ENCODE measurements at regions not wholly inside any gene's neighbourhood (a gene's known extent, or its start where the extent isn't known, plus 50 kb on each side); places are given as distances from the start of the nearest gene placed in this dataset.
"Not testable (repeated sequence)": the region's sequence is repeated elsewhere in the genome, so short reads cannot be mapped to it uniquely, and the experiment has no call there.

GRCh38 chr10:3917392-3917791 is 132.4 kb upstream of the KLF6 start:
- in situ Hi-C loops (cut with HindIII; ENCODE audit: low sequenced_read_pairs) = not testable (repeated sequence)

- in situ Hi-C loops (cut with HindIII; ENCODE audit: low sequenced_read_pairs) = no loop called here
Measured at GRCh38 chr10:3914733-3915132, 129.7 kb upstream of the KLF6 start.

- in situ Hi-C loops (cut with HindIII; ENCODE audit: low sequenced_read_pairs) = no loop called here
Measured at GRCh38 chr10:3911713-3912442, 126.9 kb upstream of the KLF6 start.

GRCh38 chr10:3911241-3911640 is 126.2 kb upstream of the KLF6 start:
- in situ Hi-C loops (cut with HindIII; ENCODE audit: low sequenced_read_pairs) = no loop called here

GRCh38 chr10:3909339-3909738 is 124.3 kb upstream of the KLF6 start:
- in situ Hi-C loops (cut with HindIII; ENCODE audit: low sequenced_read_pairs) = no loop called here

- in situ Hi-C loops (cut with HindIII; ENCODE audit: low sequenced_read_pairs) = no loop called here
Measured at GRCh38 chr10:3908183-3908582, 123.2 kb upstream of the KLF6 start.

GRCh38 chr10:3907514-3907913 is 122.5 kb upstream of the KLF6 start:
- in situ Hi-C loops (cut with HindIII; ENCODE audit: low sequenced_read_pairs) = no loop called here

GRCh38 chr10:3906511-3907111 is 121.6 kb upstream of the KLF6 start:
- in situ Hi-C loops (cut with HindIII; ENCODE audit: low sequenced_read_pairs) = no loop called here

GRCh38 chr10:3904419-3904960 is 119.5 kb upstream of the KLF6 start:
- in situ Hi-C loops (cut with HindIII; ENCODE audit: low sequenced_read_pairs) = no loop called here

- in situ Hi-C loops (cut with HindIII; ENCODE audit: low sequenced_read_pairs) = no loop called here
Measured at GRCh38 chr10:3902809-3903410, 117.9 kb upstream of the KLF6 start.

- in situ Hi-C loops (cut with HindIII; ENCODE audit: low sequenced_read_pairs) = no loop called here
Measured at GRCh38 chr10:3902054-3902808, 117.2 kb upstream of the KLF6 start.

- in situ Hi-C loops (cut with HindIII; ENCODE audit: low sequenced_read_pairs) = no loop called here
Measured at GRCh38 chr10:3901370-3901769, 116.4 kb upstream of the KLF6 start.

- in situ Hi-C loops (cut with HindIII; ENCODE audit: low sequenced_read_pairs) = no loop called here
Measured at GRCh38 chr10:3900391-3900790, 115.4 kb upstream of the KLF6 start.

- in situ Hi-C loops (cut with HindIII; ENCODE audit: low sequenced_read_pairs) = no loop called here
Measured at GRCh38 chr10:3898821-3899220, 113.8 kb upstream of the KLF6 start.

- in situ Hi-C loops (cut with HindIII; ENCODE audit: low sequenced_read_pairs) = no loop called here
Measured at GRCh38 chr10:3897156-3897555, 112.1 kb upstream of the KLF6 start.

GRCh38 chr10:3896161-3896560 is 111.2 kb upstream of the KLF6 start:
- in situ Hi-C loops (cut with HindIII; ENCODE audit: low sequenced_read_pairs) = no loop called here

- in situ Hi-C loops (cut with HindIII; ENCODE audit: low sequenced_read_pairs) = no loop called here
Measured at GRCh38 chr10:3895045-3895631, 110.1 kb upstream of the KLF6 start.

- in situ Hi-C loops (cut with HindIII; ENCODE audit: low sequenced_read_pairs) = no loop called here
Measured at GRCh38 chr10:3893901-3894563, 109.0 kb upstream of the KLF6 start.

- in situ Hi-C loops (cut with HindIII; ENCODE audit: low sequenced_read_pairs) = no loop called here
Measured at GRCh38 chr10:3892440-3893425, 107.7 kb upstream of the KLF6 start.
